ENCODE measurements at regions not wholly inside any gene's neighbourhood (a gene's known extent, or its start where the extent isn't known, plus 50 kb on each side); places are given as distances from the start of the nearest gene placed in this dataset.
"Not testable (repeated sequence)": the region's sequence is repeated elsewhere in the genome, so short reads cannot be mapped to it uniquely, and the experiment has no call there.

DNA sequence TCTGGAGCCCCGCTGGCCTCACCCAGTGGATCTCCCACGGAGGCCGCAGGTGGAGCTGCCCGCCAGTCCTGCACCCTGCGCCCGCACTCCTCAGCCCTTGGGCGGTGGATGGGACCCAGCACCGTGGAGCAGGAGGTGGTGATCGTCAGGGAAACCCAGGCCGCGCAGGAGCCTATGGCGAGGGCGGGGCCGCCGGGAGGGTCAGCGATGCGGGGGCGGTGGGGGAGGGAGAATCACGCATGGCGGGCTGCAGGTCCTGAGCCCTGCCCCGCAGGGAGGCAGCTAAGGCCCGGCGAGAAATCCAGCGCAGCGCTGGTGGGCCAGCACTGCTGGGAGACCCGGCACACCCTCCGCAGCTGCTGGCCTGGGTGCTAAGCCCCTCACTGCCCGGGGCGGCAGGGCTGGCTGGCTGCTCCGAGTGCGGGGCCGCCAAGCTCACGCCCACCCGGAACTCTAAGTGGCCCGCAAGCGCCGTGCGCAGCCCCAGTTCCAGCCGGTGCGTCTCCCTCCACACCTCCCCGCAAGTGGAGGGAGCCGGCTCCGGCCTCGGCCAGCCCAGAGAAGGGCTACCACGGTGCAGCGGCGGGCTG is 524.8 kb upstream of the TPK1 start:
- Mint-ChIP-seq H3K4me1 (ENCODE audit: low read depth in 2 of 2) (no peaks in the 10 kb centered on the region), H3K4me3 (no peak overlapping the region), H3K9me3 (peaks cover 18% of the 10 kb centered on the region), H3K27me3 (no peaks in the 10 kb centered on the region), H3K36me3 (no peaks in the 10 kb centered on the region), H3K27ac (no peak overlapping the region)
- ATAC-seq (no peak), DNase-seq (ENCODE audit: low spot score) (peak; percentile 58)

DNA sequence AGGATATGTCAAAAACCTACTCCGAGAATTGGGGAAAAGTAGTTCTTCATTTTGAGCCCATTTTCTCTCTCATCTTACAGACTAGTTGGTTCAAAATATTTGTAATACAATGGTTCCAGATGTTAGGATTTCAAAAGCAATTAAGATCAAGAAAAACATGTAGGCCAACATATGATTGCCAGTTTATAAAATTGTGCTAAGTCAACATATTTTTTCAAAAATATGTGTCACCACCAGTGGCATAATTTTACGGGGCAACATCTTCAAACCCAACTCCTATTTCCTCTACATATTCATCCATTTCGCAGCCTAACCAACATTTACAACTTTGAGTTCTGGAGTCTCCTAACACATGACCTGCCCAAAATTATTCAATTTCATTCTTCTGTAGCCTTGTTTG is 514.5 kb upstream of the TPK1 start:
- H3K9me3 Mint-ChIP-seq: peaks cover 12% of the 10 kb centered on the region
- no peak for ATAC-seq
- H3K4me1 Mint-ChIP-seq (ENCODE audit: low read depth in 2 of 2): no peaks in the 10 kb centered on the region
- no peak overlapping the region for H3K27ac Mint-ChIP-seq
- H3K27me3 Mint-ChIP-seq: no peaks in the 10 kb centered on the region
- H3K36me3 Mint-ChIP-seq: peaks cover 6% of the 10 kb centered on the region
- H3K4me3 Mint-ChIP-seq: no peak overlapping the region
- no peak for DNase-seq (ENCODE audit: low spot score)

DNA sequence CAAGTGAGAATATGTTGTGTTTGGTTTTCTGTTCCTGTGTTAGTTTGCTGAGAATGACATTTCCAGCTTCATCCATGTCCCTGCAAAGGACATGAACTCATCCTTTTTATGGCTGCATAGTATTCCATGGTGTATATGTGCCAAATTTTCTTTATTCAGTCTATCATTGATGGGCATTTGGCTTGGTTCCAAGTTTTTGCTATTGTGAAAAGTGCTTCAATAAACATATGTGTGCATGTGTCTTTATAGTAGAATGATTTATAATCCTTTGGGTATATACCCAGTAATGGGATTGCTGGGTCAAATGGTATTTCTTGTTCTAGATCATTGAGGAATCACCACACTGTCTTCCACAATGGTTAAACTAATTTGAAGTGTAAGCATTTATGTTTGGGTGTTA is 513.6 kb upstream of the TPK1 start:
- ATAC-seq; H3K27me3 Mint-ChIP-seq; H3K4me3 Mint-ChIP-seq; H3K27ac Mint-ChIP-seq; H3K36me3 Mint-ChIP-seq; H3K4me1 Mint-ChIP-seq (ENCODE audit: low read depth in 2 of 2); DNase-seq (ENCODE audit: low spot score): not testable (repeated sequence)
- peaks cover 12% of the 10 kb centered on the region for H3K9me3 Mint-ChIP-seq

DNA sequence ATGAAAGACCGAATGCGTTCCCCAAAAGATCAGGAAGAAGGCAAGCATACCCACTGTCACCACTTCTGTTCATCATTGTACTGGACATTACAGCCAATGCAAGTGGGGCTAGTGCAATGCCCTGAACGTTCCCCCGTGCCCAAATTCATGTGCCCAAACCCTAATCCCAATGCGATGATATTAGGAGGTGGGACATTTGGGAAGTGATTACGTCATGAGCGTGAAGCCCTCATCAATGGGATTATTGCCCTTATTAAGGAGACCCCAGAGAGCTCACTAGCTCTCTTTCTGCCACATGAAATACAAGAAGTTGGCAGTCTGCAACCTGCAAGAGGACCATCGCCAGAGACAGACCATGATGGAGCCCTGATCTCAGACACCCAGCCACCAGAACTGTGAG is 511.4 kb upstream of the TPK1 start:
- no peaks in the 10 kb centered on the region for H3K4me1 Mint-ChIP-seq (ENCODE audit: low read depth in 2 of 2)
- H3K27ac Mint-ChIP-seq: no peak overlapping the region
- peaks cover 6% of the 10 kb centered on the region for H3K36me3 Mint-ChIP-seq
- peaks cover 12% of the 10 kb centered on the region for H3K9me3 Mint-ChIP-seq
- no peaks in the 10 kb centered on the region for H3K27me3 Mint-ChIP-seq
- no peak for ATAC-seq
- H3K4me3 Mint-ChIP-seq: no peak overlapping the region
- DNase-seq (ENCODE audit: low spot score): no peak

DNA sequence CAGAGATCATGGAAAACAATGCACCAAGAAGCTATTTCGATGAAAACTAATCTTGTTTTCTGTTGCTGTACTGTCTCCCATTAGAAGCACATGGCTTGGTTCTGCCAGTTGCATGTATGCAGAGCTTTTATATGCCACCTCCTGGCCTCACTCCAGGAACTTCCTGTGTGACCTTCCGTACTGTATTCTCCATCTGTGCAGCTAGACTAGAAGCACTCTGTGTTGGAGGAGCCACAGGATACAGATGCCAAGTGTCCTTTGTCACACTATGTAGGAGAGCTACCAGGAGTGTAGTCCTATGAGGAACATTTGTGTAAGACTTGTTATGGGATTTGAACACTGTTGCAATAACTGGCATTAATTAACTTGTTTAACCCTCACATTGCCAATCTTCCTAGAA is 503.5 kb upstream of the TPK1 start:
- Mint-ChIP-seq H3K27ac (no peak overlapping the region), H3K4me3 (no peak overlapping the region)

DNA sequence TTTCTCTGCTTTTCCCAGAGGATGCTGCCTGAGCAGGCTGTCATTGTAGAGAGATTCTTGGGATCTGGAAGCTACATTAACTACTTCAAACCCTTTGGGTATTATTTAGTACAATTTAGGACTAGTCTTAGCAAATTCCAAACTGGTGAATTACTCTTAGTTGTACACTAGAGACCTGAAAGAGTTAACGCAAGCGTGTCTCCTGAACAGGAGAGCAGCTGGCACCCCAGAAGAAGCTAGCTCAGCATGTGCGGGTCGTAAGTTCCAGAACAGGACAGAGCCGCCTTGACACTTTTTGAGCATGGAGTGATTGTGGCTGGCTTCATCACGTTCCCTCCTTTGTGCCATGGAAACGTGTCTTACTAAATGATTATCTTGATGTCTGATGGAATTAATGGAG is 495.7 kb upstream of the TPK1 start:
- ATAC-seq: no peak
- Mint-ChIP-seq H3K27ac (no peak overlapping the region), H3K4me1 (ENCODE audit: low read depth in 2 of 2) (no peaks in the 10 kb centered on the region)

More for the DNA sequence above, 503.5 kb upstream of the TPK1 start:
- Mint-ChIP-seq H3K9me3 (peaks cover 12% of the 10 kb centered on the region), H3K36me3 (no peaks in the 10 kb centered on the region), H3K27me3 (no peaks in the 10 kb centered on the region), H3K4me1 (ENCODE audit: low read depth in 2 of 2) (no peaks in the 10 kb centered on the region)
- DNase-seq (ENCODE audit: low spot score) (no peak), ATAC-seq (no peak)

DNA sequence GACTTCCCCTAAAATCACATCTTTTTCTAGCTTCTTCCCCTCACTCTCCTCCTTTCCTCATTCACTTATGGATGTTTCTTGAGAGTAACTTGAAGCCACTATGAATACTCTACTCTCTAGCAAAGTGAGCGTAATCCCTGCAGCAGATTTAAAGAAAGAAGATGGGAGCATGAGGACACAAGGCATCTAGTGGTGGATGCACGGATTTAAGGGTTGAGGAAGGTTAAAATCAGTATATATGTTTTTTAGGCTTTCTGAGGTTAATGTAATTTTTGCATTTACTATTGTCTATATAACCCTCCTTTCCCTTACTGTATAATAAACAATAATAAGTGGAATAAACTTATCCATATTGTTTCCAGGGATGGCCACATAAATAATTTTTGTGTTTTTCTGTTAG is 495.2 kb upstream of the TPK1 start:
- no peak overlapping the region for H3K4me3 Mint-ChIP-seq
- H3K27ac Mint-ChIP-seq: no peak overlapping the region
- DNase-seq (ENCODE audit: low spot score) (no peak), ATAC-seq (no peak)
- peaks cover 8% of the 10 kb centered on the region for H3K9me3 Mint-ChIP-seq
- H3K27me3 Mint-ChIP-seq: no peaks in the 10 kb centered on the region
- H3K36me3 Mint-ChIP-seq: no peaks in the 10 kb centered on the region
- H3K4me1 Mint-ChIP-seq (ENCODE audit: low read depth in 2 of 2): no peaks in the 10 kb centered on the region

More for the DNA sequence above, 495.7 kb upstream of the TPK1 start:
- H3K27me3 Mint-ChIP-seq: no peaks in the 10 kb centered on the region
- no peak for DNase-seq (ENCODE audit: low spot score)
- H3K36me3 Mint-ChIP-seq: no peaks in the 10 kb centered on the region
- peaks cover 11% of the 10 kb centered on the region for H3K9me3 Mint-ChIP-seq
- no peak overlapping the region for H3K4me3 Mint-ChIP-seq

DNA sequence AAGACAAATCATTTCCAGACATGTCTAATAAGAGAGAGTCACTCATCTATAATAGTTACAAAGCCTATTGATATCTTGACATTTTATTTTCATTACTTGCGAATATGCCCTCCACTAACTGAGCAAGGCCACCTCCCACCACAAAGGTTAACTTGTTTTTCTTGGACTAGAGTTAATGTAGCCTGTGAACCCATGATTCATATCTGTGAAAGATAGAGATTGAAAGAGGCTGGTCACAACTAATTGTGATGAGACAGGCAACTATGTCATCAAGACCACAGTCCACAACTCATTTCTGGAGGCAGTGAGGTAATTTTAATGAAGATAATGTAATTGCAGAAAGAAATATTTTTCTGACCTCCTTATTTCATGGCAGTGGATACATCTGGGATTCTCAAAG is 491.8 kb upstream of the TPK1 start:
- no peak overlapping the region for H3K4me3 Mint-ChIP-seq
- no peak for DNase-seq (ENCODE audit: low spot score)
- no peaks in the 10 kb centered on the region for H3K36me3 Mint-ChIP-seq
- peaks cover 8% of the 10 kb centered on the region for H3K9me3 Mint-ChIP-seq
- no peaks in the 10 kb centered on the region for H3K27me3 Mint-ChIP-seq
- no peaks in the 10 kb centered on the region for H3K4me1 Mint-ChIP-seq (ENCODE audit: low read depth in 2 of 2)
- no peak for ATAC-seq
- no peak overlapping the region for H3K27ac Mint-ChIP-seq

DNA sequence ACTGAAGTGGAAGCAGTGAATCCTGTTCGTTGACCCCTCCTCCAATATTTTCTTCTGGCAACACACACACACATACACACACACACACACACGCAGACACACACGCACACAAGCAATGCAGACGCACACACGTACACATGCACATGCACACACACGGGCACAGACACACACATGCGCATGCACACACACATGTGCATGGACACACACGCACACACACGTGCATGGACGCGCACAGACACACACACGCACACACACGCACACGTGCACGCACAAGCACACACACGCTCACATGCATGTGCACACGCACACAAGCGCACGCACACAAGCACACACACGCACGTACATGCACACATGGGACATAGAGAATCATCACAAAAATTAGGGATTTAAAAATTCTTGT is 488.2 kb upstream of the TPK1 start:
- H3K27me3 Mint-ChIP-seq: no peaks in the 10 kb centered on the region
- no peaks in the 10 kb centered on the region for H3K4me1 Mint-ChIP-seq (ENCODE audit: low read depth in 2 of 2)
- no peaks in the 10 kb centered on the region for H3K36me3 Mint-ChIP-seq
- ATAC-seq: no peak
- H3K4me3 Mint-ChIP-seq: no peak overlapping the region
- no peak overlapping the region for H3K27ac Mint-ChIP-seq
- peaks cover 17% of the 10 kb centered on the region for H3K9me3 Mint-ChIP-seq
- DNase-seq (ENCODE audit: low spot score): no peak

DNA sequence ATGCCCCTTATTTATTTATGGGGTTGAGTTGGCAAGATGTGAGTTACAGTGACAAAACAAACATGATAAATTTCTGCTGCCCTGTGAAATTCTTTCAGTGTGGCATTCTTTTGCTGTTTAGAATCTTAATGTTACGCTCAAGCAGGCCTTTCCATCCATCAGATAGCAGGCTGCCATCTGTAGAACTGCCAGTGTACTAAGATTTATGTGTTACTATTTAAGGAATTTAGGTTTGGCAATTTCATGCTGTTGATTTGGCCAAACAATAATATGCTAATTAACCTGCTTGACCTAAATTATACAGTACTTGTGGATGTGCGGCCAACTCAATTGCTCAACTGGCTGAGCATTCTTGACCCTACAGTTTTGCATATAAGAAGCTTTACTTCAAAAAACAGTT is 477.7 kb upstream of the TPK1 start:
- ATAC-seq: no peak
- H3K27ac Mint-ChIP-seq: no peak overlapping the region

DNA sequence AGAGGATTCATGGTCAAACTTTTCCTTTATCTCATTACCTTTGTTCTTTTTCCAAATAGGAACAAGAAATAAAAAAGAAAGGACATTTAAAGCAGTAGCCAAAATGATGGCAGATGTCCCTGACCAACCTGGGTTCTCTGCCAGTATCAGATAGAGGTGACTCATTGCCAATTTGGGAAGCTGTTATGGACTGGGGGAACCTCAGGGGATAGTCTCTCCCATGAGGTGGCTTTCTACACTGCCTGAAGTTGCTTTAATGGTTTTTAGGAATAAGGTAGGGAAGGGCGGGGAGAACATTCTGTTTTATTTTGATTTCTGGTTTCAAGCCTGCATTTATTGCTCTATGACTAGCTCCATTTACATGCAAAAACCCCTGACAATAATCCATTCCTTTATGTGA is 457.9 kb upstream of the TPK1 start:
- ATAC-seq (no peak), DNase-seq (ENCODE audit: low spot score) (no peak)
- Mint-ChIP-seq H3K9me3 (peaks cover 17% of the 10 kb centered on the region), H3K36me3 (no peaks in the 10 kb centered on the region), H3K27me3 (no peaks in the 10 kb centered on the region), H3K27ac (no peak overlapping the region), H3K4me1 (ENCODE audit: low read depth in 2 of 2) (no peaks in the 10 kb centered on the region), H3K4me3 (no peak overlapping the region)

More for the DNA sequence above, 477.7 kb upstream of the TPK1 start:
- H3K36me3 Mint-ChIP-seq: no peaks in the 10 kb centered on the region
- no peaks in the 10 kb centered on the region for H3K4me1 Mint-ChIP-seq (ENCODE audit: low read depth in 2 of 2)
- no peaks in the 10 kb centered on the region for H3K27me3 Mint-ChIP-seq
- no peak for DNase-seq (ENCODE audit: low spot score)
- H3K9me3 Mint-ChIP-seq: peaks cover 11% of the 10 kb centered on the region
- no peak overlapping the region for H3K4me3 Mint-ChIP-seq

DNA sequence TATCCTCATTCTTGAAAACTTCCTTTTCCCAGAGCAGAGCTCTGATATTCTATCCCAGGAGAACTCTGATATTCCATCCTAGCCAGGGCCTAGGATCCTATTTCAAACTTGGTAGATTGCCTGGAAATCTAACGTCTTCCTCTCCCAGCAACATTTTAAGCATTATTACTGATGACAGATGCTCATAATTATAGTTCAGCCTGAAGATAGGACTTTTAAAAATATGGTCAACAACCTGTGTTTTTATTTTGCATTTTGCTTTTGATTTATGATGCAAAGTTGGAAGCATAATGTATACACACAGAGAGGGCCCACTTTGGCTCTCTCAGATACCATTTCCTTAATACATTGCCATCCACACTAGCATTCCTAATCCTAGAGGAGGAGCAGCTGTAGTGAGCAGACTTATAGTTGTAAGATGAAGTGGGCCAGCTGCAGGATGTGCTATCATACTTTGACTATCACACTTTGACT is 457.4 kb upstream of the TPK1 start:
- DNase-seq (ENCODE audit: low spot score): no peak
- Mint-ChIP-seq H3K27ac (no peak overlapping the region), H3K4me1 (ENCODE audit: low read depth in 2 of 2) (no peaks in the 10 kb centered on the region), H3K4me3 (no peak overlapping the region), H3K36me3 (no peaks in the 10 kb centered on the region), H3K27me3 (no peaks in the 10 kb centered on the region), H3K9me3 (peaks cover 15% of the 10 kb centered on the region)
- ATAC-seq: no peak

DNA sequence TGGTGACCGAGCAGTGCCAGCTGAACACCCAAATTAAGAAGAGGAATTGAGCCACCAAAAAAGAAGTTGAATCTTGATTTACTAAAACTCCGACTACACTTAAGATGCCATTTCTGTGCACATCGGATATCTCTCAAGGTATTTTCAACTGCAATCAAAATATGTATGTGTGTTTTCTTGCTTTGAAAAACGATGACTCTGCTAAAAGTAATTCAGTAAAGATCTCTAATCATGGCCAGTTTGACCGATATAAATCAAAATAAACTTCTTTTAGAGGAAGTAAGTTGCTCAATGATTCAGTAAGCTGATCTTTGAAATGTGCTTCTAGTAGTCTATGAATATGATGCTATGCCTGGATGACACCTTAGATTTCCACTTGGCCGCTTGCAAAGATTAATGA is 453.5 kb upstream of the TPK1 start:
- Mint-ChIP-seq H3K4me3 (no peak overlapping the region), H3K4me1 (ENCODE audit: low read depth in 2 of 2) (no peaks in the 10 kb centered on the region), H3K27ac (no peak overlapping the region), H3K9me3 (peaks cover 12% of the 10 kb centered on the region), H3K36me3 (no peaks in the 10 kb centered on the region), H3K27me3 (no peaks in the 10 kb centered on the region)
- ATAC-seq (no peak), DNase-seq (ENCODE audit: low spot score) (no peak)

DNA sequence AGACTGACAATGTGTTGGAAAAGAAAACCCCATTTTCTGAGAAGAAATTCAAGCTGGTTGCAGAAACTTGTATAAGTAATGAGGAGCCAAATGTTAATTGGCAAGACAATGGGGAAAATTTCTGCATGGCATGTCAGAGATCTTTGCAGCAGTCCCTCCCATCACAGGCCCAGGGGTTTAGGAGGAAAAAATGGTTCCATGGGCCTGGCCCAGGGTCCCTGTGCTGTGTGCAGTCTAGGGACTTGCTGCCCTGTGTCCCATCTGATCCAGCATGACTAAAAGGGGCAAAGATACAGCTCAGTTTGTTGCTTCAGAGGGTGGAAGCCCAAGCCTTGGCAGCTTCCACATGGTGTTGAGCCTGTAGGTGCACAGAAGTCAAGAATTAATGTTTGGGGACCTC is 440.3 kb upstream of the TPK1 start:
- Mint-ChIP-seq H3K27me3 (no peaks in the 10 kb centered on the region), H3K4me3 (no peak overlapping the region), H3K9me3 (peaks cover 21% of the 10 kb centered on the region), H3K27ac (no peak overlapping the region), H3K4me1 (ENCODE audit: low read depth in 2 of 2) (no peaks in the 10 kb centered on the region), H3K36me3 (peaks cover 10% of the 10 kb centered on the region)
- DNase-seq (ENCODE audit: low spot score) (no peak), ATAC-seq (no peak)

DNA sequence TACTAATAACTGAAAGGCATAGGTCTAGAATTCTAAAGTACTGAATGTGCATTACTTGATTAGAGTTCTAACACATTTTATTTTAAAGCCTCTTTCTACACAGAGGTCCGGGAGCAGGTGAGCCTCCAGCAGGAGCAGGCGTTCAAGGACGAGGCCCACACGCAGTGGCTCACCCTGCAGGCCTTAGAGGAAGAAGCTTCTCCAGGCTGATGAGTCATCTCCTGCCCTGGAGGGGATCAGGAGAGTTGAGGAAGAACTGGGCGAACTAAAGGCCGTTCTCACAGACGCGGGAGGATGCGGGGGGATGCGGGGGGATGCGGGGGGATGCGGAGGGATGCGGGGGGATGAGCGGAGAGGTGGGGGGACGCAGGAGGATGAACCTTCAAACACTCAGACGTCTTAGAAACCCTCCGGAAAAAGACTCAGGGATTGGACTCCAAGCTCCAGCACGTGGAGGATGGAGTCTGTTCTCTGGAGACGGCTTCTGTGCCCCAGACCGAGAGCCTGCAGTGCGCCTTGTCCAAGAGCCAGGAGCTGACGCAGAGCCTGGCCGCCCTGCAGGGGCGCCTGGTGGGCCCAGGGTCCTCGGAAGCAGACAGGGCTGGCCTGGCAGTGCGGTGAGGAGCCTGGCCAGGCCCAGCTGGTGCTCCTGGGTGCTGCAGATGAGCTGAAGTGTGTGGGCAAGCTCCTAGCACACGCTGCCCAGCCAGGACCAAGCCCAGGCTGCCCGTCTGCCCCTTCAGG is 433.7 kb upstream of the TPK1 start:
- Mint-ChIP-seq H3K4me1 (ENCODE audit: low read depth in 2 of 2) (no peaks in the 10 kb centered on the region), H3K4me3 (no peak overlapping the region), H3K27ac (no peak overlapping the region), H3K36me3 (no peaks in the 10 kb centered on the region), H3K27me3 (no peaks in the 10 kb centered on the region), H3K9me3 (peaks cover 23% of the 10 kb centered on the region)
- ATAC-seq (no peak), DNase-seq (ENCODE audit: low spot score) (no peak)

Measured in natural killer cell treated with Interleukin-12 subunit alpha and Interleukin-12 subunit beta and Interleukin-15 and Interleukin-18, amount 100 ng/mL, for 72 hours (primary cell).